ENCODE measurements at regions not wholly inside any gene's neighbourhood (a gene's known extent, or its start where the extent isn't known, plus 50 kb on each side); places are given as distances from the start of the nearest gene placed in this dataset.

GRCh38 chr4:162684371-162684700 lies 482.4 kb downstream of the NAF1 start:
- intact Hi-C loops (cut with DNase I) = no loop called here
- no peak for DNase-seq (ENCODE audit: low spot score)

GRCh38 chr4:162683659-162684370 lies 482.9 kb downstream of the NAF1 start:
- intact Hi-C loops (cut with DNase I) = no loop called here
- no peak for DNase-seq (ENCODE audit: low spot score)

GRCh38 chr4:162682651-162683050 lies 484.0 kb downstream of the NAF1 start:
- intact Hi-C loops (cut with DNase I) = no loop called here
- no peak for DNase-seq (ENCODE audit: low spot score)

GRCh38 chr4:162681212-162681611 lies 485.5 kb downstream of the NAF1 start:
- intact Hi-C loops (cut with DNase I) = no loop called here

GRCh38 chr4:162675661-162676060 lies 491.0 kb downstream of the NAF1 start:
- intact Hi-C loops (cut with DNase I) = no loop called here
- DNase-seq (ENCODE audit: low spot score) = no peak

More at GRCh38 chr4:162681212-162681611, 485.5 kb downstream of the NAF1 start:
- no peak for DNase-seq (ENCODE audit: low spot score)

GRCh38 chr4:162661913-162662312 lies 498.1 kb upstream of the FSTL5 start:
- intact Hi-C loops (cut with DNase I) = no loop called here

GRCh38 chr4:162659716-162660115 lies 495.9 kb upstream of the FSTL5 start:
- intact Hi-C loops (cut with DNase I) = no loop called here

More at GRCh38 chr4:162661913-162662312, 498.1 kb upstream of the FSTL5 start:
- no peak for DNase-seq (ENCODE audit: low spot score)

GRCh38 chr4:162657966-162658365 lies 494.2 kb upstream of the FSTL5 start:
- DNase-seq (ENCODE audit: low spot score) = no peak
- intact Hi-C loops (cut with DNase I) = no loop called here

More at GRCh38 chr4:162659716-162660115, 495.9 kb upstream of the FSTL5 start:
- DNase-seq (ENCODE audit: low spot score) = no peak

GRCh38 chr4:162650166-162650565 lies 486.4 kb upstream of the FSTL5 start:
- intact Hi-C loops (cut with DNase I) = no loop called here
- DNase-seq (ENCODE audit: low spot score) = no peak

GRCh38 chr4:162645381-162645780 lies 481.6 kb upstream of the FSTL5 start:
- no peak for DNase-seq (ENCODE audit: low spot score)
- intact Hi-C loops (cut with DNase I) = loop anchor here (5.0 to 10.0 kb wide), 3 partner anchors 309 to 689 kb away; partner anchors contain the start of gene NPY1R

- intact Hi-C loops (cut with DNase I) = loop anchor here (10.0 kb wide), 2 partner anchors 310 to 690 kb away; partner anchors contain the start of gene NPY1R
- no peak for DNase-seq (ENCODE audit: low spot score)
Observed at GRCh38 chr4:162644346-162644745, 480.5 kb upstream of the FSTL5 start.

GRCh38 chr4:162640152-162640551 lies 476.4 kb upstream of the FSTL5 start:
- no peak for DNase-seq (ENCODE audit: low spot score)
- intact Hi-C loops (cut with DNase I) = loop anchor here (10.0 kb wide), 2 partner anchors 315 to 695 kb away; partner anchors contain the start of gene NPY1R

GRCh38 chr4:162634390-162634789 lies 470.6 kb upstream of the FSTL5 start:
- intact Hi-C loops (cut with DNase I) = no loop called here
- DNase-seq (ENCODE audit: low spot score) = no peak

GRCh38 chr4:162622664-162623063 lies 458.9 kb upstream of the FSTL5 start:
- intact Hi-C loops (cut with DNase I) = no loop called here
- DNase-seq (ENCODE audit: low spot score) = no peak

- DNase-seq (ENCODE audit: low spot score) = no peak
Observed at GRCh38 chr4:162610116-162610515, 446.3 kb upstream of the FSTL5 start.

GRCh38 chr4:162586266-162586665 lies 422.5 kb upstream of the FSTL5 start:
- intact Hi-C loops (cut with DNase I) = no loop called here
- no peak for DNase-seq (ENCODE audit: low spot score)

More at GRCh38 chr4:162610116-162610515, 446.3 kb upstream of the FSTL5 start:
- intact Hi-C loops (cut with DNase I) = no loop called here

- no peak for DNase-seq (ENCODE audit: low spot score)
- intact Hi-C loops (cut with DNase I) = no loop called here
Observed at GRCh38 chr4:162582180-162582579, 418.4 kb upstream of the FSTL5 start.

GRCh38 chr4:162565730-162566129 lies 401.9 kb upstream of the FSTL5 start:
- DNase-seq (ENCODE audit: low spot score) = no peak
- intact Hi-C loops (cut with DNase I) = no loop called here

GRCh38 chr4:162560073-162560472 lies 396.3 kb upstream of the FSTL5 start:
- intact Hi-C loops (cut with DNase I) = no loop called here
- DNase-seq (ENCODE audit: low spot score) = no peak

- DNase-seq (ENCODE audit: low spot score) = no peak
- intact Hi-C loops (cut with DNase I) = no loop called here
Observed at GRCh38 chr4:162557516-162558106, 393.8 kb upstream of the FSTL5 start.

GRCh38 chr4:162535121-162535520 lies 371.3 kb upstream of the FSTL5 start:
- intact Hi-C loops (cut with DNase I) = no loop called here
- no peak for DNase-seq (ENCODE audit: low spot score)

Measured in cardiac septum (tissue), 1 donor.